MM.1S (cell line): ENCODE measurements at regions not wholly inside any gene's neighbourhood (a gene's known extent, or its start where the extent isn't known, plus 50 kb on each side); places are given as distances from the start of the nearest gene placed in this dataset.

Experiments used
- DNase-seq: peaks from one replicate; pipeline ENCODE4 v3.0.0-alpha.2; 2015
- H2AFZ ChIP-seq: fragments of 300-600 bp; sonication (generic); 2 replicates; pipeline ENCODE4 v1.6.0; 2016; ENCODE audit warnings: antibody characterized with exemption, low read length
- H3F3A ChIP-seq: fragments of 300-600 bp; sonication (generic); 2 replicates; pipeline ENCODE4 v1.6.1; 2016; ENCODE audit warnings: mild to moderate bottlenecking, antibody characterized with exemption, low read length, moderate library complexity, mixed read lengths; ENCODE audit not compliant: insufficient read depth
- H3K27ac ChIP-seq: fragments of 300-600 bp; sonication (generic); 2 replicates; pipeline ENCODE4 v1.5.1; 2016; ENCODE audit warnings: mild to moderate bottlenecking, low read length
- H3K27me3 ChIP-seq: fragments of 300-600 bp; sonication (generic); replicated peaks from 2 replicates; pipeline ENCODE4 v1.6.0; 2016; ENCODE audit warnings: low read length; ENCODE audit not compliant: insufficient read depth
- H3K36me3 ChIP-seq: fragments of 300-600 bp; sonication (generic); replicated peaks from 2 replicates; pipeline ENCODE4 v1.6.1; 2016; ENCODE audit warnings: mild to moderate bottlenecking, low read length, mixed read lengths; ENCODE audit not compliant: insufficient read depth
- H3K4me1 ChIP-seq: fragments of 300-600 bp; sonication (generic); 2 replicates; pipeline ENCODE4 v1.6.1; 2016; ENCODE audit warnings: low read length, mixed read lengths
- H3K4me2 ChIP-seq: fragments of 300-600 bp; sonication (generic); 2 replicates; pipeline ENCODE4 v1.6.0; 2016; ENCODE audit warnings: low read depth, low read length
- H3K4me3 ChIP-seq: fragments of 300-600 bp; sonication (generic); 2 replicates; pipeline ENCODE4 v1.5.1; 2016; ENCODE audit warnings: low read length, mixed read lengths
- H3K79me2 ChIP-seq: fragments of 300-600 bp; sonication (generic); 2 replicates; pipeline ENCODE4 v1.6.1; 2016; ENCODE audit warnings: mixed run types, low read length, mixed read lengths
- H3K9ac ChIP-seq: fragments of 300-600 bp; sonication (generic); 2 replicates; pipeline ENCODE4 v1.6.1; 2016; ENCODE audit warnings: low read length, mixed read lengths
- H3K9me2 ChIP-seq: fragments of 300-600 bp; sonication (generic); replicated peaks from 2 replicates; pipeline ENCODE4 v1.6.1; 2016; ENCODE audit warnings: mild to moderate bottlenecking, low read length, mixed read lengths; ENCODE audit not compliant: insufficient read depth
- H3K9me3 ChIP-seq: fragments of 300-600 bp; sonication (generic); replicated peaks from 2 replicates; pipeline ENCODE4 v1.6.1; 2016; ENCODE audit warnings: mild to moderate bottlenecking, low read length, mixed read lengths; ENCODE audit not compliant: insufficient read depth
- H4K20me1 ChIP-seq: fragments of 300-600 bp; sonication (generic); 2 replicates; pipeline ENCODE4 v1.6.1; 2016; ENCODE audit warnings: mild to moderate bottlenecking, low read length, moderate library complexity, mixed read lengths; ENCODE audit not compliant: insufficient read depth
- EZH2 ChIP-seq: fragments of 300-600 bp; sonication (generic); optimal IDR thresholded peaks from 2 replicates; pipeline ENCODE3; 2017; ENCODE audit warnings: low read depth, mild to moderate bottlenecking, antibody characterized with exemption, low read length, mixed read lengths
- EZH2phosphoT487 ChIP-seq: fragments of 300-600 bp; sonication (generic); IDR thresholded peaks from 2 replicates; pipeline ENCODE4 v1.6.1; 2018; ENCODE audit warnings: antibody characterized with exemption, low read length
- TF ChIP-seq, protein P1 (sequence below): fragments of 300-600 bp; sonication (generic); IDR thresholded peaks from 2 replicates; pipeline ENCODE4 v1.5.1; 2016; ENCODE audit warnings: antibody characterized with exemption, low read length, mixed read lengths

DNA sequence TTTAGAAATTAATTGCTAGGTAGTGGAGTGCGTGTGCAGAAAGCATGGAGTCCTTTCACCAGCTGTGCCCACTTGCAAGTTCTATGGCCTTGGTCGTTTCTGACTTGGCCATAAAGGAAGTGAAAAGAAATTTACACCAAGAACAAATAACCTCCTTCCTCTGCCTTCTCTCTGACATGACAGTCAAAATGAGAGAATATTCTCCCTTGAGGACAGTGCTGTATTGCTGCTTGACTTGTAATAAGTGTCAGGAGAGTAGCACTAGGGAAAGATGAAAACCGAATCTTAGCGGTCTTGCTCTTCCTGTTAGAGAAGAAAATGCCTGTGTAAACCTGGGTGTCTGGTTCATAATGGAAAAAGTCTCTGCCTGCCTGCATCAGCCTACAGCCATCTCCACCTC is 333.1 kb upstream of the RAG2 start:
- no peaks in the 10 kb centered on the region for H3K36me3 ChIP-seq
- no peak overlapping the region for H3K4me2 ChIP-seq
- no peak overlapping the region for H3K27ac ChIP-seq
- no peak for DNase-seq
- H2AFZ ChIP-seq: no peak overlapping the region
- H3K27me3 ChIP-seq: no peaks in the 10 kb centered on the region
- no peak overlapping the region for H3K4me3 ChIP-seq
- TF ChIP-seq, protein P1, sequence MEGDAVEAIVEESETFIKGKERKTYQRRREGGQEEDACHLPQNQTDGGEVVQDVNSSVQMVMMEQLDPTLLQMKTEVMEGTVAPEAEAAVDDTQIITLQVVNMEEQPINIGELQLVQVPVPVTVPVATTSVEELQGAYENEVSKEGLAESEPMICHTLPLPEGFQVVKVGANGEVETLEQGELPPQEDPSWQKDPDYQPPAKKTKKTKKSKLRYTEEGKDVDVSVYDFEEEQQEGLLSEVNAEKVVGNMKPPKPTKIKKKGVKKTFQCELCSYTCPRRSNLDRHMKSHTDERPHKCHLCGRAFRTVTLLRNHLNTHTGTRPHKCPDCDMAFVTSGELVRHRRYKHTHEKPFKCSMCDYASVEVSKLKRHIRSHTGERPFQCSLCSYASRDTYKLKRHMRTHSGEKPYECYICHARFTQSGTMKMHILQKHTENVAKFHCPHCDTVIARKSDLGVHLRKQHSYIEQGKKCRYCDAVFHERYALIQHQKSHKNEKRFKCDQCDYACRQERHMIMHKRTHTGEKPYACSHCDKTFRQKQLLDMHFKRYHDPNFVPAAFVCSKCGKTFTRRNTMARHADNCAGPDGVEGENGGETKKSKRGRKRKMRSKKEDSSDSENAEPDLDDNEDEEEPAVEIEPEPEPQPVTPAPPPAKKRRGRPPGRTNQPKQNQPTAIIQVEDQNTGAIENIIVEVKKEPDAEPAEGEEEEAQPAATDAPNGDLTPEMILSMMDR: no peak
- no peaks in the 10 kb centered on the region for H3K9me2 ChIP-seq
- H3K9ac ChIP-seq: no peak overlapping the region
- H4K20me1 ChIP-seq: no peaks in the 10 kb centered on the region
- no peaks in the 10 kb centered on the region for H3K79me2 ChIP-seq
- H3F3A ChIP-seq: no peaks in the 10 kb centered on the region
- no peaks in the 10 kb centered on the region for H3K9me3 ChIP-seq
- no peaks in the 10 kb centered on the region for H3K4me1 ChIP-seq

- H3K4me2 ChIP-seq: no peak overlapping the region
- no peaks in the 10 kb centered on the region for H3K4me1 ChIP-seq
- no peaks in the 10 kb centered on the region for H3K9me3 ChIP-seq
- H3K9ac ChIP-seq: no peak overlapping the region
- no peaks in the 10 kb centered on the region for H3K36me3 ChIP-seq
- H3K79me2 ChIP-seq: no peaks in the 10 kb centered on the region
- H3K27me3 ChIP-seq: no peaks in the 10 kb centered on the region
- no peak overlapping the region for H3K27ac ChIP-seq
- TF ChIP-seq EZH2phosphoT487: no peak
- no peak for TF ChIP-seq EZH2
- TF ChIP-seq, protein P1: no peak
- no peaks in the 10 kb centered on the region for H4K20me1 ChIP-seq
- DNase-seq: no peak
- no peak overlapping the region for H2AFZ ChIP-seq
- H3K4me3 ChIP-seq: no peak overlapping the region
- no peaks in the 10 kb centered on the region for H3K9me2 ChIP-seq
- no peaks in the 10 kb centered on the region for H3F3A ChIP-seq
These were observed 332.2 kb upstream of the RAG2 start for GRCh38 chr11:36930256-36930655.

DNA sequence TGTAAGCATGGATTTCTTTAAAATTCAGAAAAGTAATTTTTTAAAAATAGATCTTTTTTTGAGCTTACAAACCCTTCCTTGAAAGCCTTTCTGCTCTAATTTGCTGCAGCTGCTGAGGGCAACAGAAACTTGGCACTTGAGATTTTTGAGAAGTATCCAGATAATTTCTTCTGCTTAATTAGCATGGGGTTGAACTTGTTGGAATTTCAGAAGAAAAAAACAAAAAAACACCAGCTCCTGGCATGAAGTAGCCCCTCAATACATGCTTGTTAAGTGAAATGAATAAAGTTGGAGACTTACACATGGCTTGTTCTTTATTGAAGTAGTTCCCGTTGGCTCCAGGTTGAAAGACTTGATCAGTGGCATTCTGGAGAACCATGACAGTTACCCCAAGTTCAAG is 331.4 kb upstream of the RAG2 start:
- H3K4me3 ChIP-seq: no peak overlapping the region
- no peaks in the 10 kb centered on the region for H3K9me2 ChIP-seq
- H3K4me1 ChIP-seq: no peaks in the 10 kb centered on the region
- no peak for DNase-seq
- H3K36me3 ChIP-seq: no peaks in the 10 kb centered on the region
- TF ChIP-seq, protein P1: no peak
- TF ChIP-seq EZH2: no peak
- no peak for TF ChIP-seq EZH2phosphoT487
- no peaks in the 10 kb centered on the region for H3K79me2 ChIP-seq
- H2AFZ ChIP-seq: no peak overlapping the region
- no peaks in the 10 kb centered on the region for H3K27me3 ChIP-seq
- H3K27ac ChIP-seq: no peak overlapping the region
- no peaks in the 10 kb centered on the region for H3F3A ChIP-seq
- H3K9me3 ChIP-seq: no peaks in the 10 kb centered on the region
- no peaks in the 10 kb centered on the region for H4K20me1 ChIP-seq
- H3K9ac ChIP-seq: no peak overlapping the region
- no peak overlapping the region for H3K4me2 ChIP-seq

GRCh38 chr11:36928621-36929020 is 330.6 kb upstream of the RAG2 start:
- no peak overlapping the region for H3K27ac ChIP-seq
- no peaks in the 10 kb centered on the region for H3K79me2 ChIP-seq
- no peak overlapping the region for H3K4me2 ChIP-seq
- no peaks in the 10 kb centered on the region for H3K27me3 ChIP-seq
- no peak overlapping the region for H3K4me3 ChIP-seq
- no peaks in the 10 kb centered on the region for H3F3A ChIP-seq
- no peaks in the 10 kb centered on the region for H3K9me2 ChIP-seq
- no peak for DNase-seq
- no peak overlapping the region for H2AFZ ChIP-seq
- H3K36me3 ChIP-seq: no peaks in the 10 kb centered on the region
- no peak overlapping the region for H3K9ac ChIP-seq
- no peak for TF ChIP-seq EZH2
- TF ChIP-seq, protein P1: no peak
- no peak for TF ChIP-seq EZH2phosphoT487
- H4K20me1 ChIP-seq: no peaks in the 10 kb centered on the region
- H3K4me1 ChIP-seq: no peaks in the 10 kb centered on the region
- H3K9me3 ChIP-seq: no peaks in the 10 kb centered on the region
